ENCODE measurements at regions not wholly inside any gene's neighbourhood (a gene's known extent, or its start where the extent isn't known, plus 50 kb on each side); places are given as distances from the start of the nearest gene placed in this dataset.
"Not testable (repeated sequence)": the region's sequence is repeated elsewhere in the genome, so short reads cannot be mapped to it uniquely, and the experiment has no call there.

DNA sequence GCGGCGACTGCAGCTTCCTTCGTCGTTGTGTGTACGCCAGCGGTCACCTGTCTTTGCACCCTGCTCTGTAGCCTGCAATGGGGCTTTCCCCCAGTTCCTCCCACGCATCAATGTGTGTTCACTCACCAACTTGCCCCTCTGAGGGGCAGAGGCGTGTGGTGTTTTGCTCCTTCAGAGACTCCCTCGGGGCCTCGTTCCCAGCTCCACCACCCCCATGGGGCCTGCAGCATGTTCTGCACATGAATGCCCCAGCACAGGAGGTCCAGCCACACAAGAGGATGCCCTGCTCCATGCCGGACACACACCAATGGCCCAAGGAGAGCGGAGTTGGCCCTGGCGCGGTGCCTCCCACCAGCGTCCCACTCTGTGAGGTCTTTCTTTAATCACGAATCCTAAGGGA lies 196.8 kb downstream of the BANP start:
- TF ChIP-seq, protein P1, sequence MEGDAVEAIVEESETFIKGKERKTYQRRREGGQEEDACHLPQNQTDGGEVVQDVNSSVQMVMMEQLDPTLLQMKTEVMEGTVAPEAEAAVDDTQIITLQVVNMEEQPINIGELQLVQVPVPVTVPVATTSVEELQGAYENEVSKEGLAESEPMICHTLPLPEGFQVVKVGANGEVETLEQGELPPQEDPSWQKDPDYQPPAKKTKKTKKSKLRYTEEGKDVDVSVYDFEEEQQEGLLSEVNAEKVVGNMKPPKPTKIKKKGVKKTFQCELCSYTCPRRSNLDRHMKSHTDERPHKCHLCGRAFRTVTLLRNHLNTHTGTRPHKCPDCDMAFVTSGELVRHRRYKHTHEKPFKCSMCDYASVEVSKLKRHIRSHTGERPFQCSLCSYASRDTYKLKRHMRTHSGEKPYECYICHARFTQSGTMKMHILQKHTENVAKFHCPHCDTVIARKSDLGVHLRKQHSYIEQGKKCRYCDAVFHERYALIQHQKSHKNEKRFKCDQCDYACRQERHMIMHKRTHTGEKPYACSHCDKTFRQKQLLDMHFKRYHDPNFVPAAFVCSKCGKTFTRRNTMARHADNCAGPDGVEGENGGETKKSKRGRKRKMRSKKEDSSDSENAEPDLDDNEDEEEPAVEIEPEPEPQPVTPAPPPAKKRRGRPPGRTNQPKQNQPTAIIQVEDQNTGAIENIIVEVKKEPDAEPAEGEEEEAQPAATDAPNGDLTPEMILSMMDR (IDR thresholded peaks at IDR 0.05), result not testable (repeated sequence)
- not testable (repeated sequence) for TF ChIP-seq EP300 (IDR thresholded peaks at IDR 0.05)
